Astrocyte (in vitro differentiated cells and primary cell): ENCODE measurements at regions not wholly inside any gene's neighbourhood (a gene's known extent, or its start where the extent isn't known, plus 50 kb on each side); places are given as distances from the start of the nearest gene placed in this dataset.

Experiments
- CTCF ChIP-seq: IDR thresholded peaks from 2 replicates; pipeline ENCODE4 v1.5.1; 2011; ENCODE audit warnings: low read depth, mild to moderate bottlenecking, inconsistent platforms, low read length, moderate library complexity; ENCODE audit not compliant: insufficient read depth
- EZH2 ChIP-seq: IDR thresholded peaks from 2 replicates; pipeline ENCODE4 v1.6.1; 2012; ENCODE audit warnings: mild to moderate bottlenecking, low read length, inconsistent platforms; ENCODE audit not compliant: insufficient read depth

GRCh38 chr1:36642802-36643201 is 160.1 kb upstream of the CSF3R start:
- TF ChIP-seq CTCF (no peak), EZH2 (no peak)
